Left ventricle myocardium superior (tissue), 1 donor: ENCODE measurements at regions not wholly inside any gene's neighbourhood (a gene's known extent, or its start where the extent isn't known, plus 50 kb on each side); places are given as distances from the start of the nearest gene placed in this dataset.

ENCODE experiments used
- ATAC-seq: fragments of 200-7000 bp; cut with Tn5 transposase; one replicate; pipeline ENCODE4 v1.9.1; 2020; ENCODE audit warnings: mild to moderate bottlenecking, moderate library complexity
- DNase-seq: peaks from one replicate; pipeline ENCODE4 v3.0.0-alpha.2; 2020
- intact Hi-C: fragments of 100-400 bp; cut with micrococcal nuclease; formaldehyde crosslinking; loops from one replicate; pipeline ENCODE4 v1.11.0; 2022
- donor health status: DM: no; HTN: yes; CAD: no; lungs with severe emphysema.

DNA sequence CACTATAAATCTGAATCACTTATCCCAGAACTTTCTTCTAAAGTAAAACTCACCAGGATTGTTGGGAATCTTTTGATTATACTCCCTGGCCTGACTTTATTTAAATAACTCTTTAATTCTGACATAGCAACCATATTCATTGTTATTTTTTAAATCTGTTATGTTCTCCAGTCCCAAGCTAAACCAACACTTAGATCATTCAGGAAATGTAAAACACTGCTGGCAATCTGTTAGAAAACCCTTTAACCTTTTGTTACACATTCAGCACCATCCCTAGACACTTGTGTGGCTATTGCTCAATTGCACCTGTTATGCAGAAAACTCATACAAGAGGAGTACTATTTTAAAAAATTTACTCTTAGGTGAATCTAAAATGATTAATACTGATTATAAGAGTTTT lies 101.8 kb upstream of the NHSL1 start:
- intact Hi-C loops, result no loop called here
- DNase-seq (no peak), ATAC-seq (no peak)

- no peak for DNase-seq
- no peak for ATAC-seq
- intact Hi-C loops, result no loop called here
These were observed 106.7 kb upstream of the NHSL1 start for GRCh38 chr6:138605958-138606357.

- DNase-seq (no peak), ATAC-seq (no peak)
- intact Hi-C loops, result no loop called here
These were observed 108.5 kb upstream of the NHSL1 start for GRCh38 chr6:138607478-138608433.

DNA sequence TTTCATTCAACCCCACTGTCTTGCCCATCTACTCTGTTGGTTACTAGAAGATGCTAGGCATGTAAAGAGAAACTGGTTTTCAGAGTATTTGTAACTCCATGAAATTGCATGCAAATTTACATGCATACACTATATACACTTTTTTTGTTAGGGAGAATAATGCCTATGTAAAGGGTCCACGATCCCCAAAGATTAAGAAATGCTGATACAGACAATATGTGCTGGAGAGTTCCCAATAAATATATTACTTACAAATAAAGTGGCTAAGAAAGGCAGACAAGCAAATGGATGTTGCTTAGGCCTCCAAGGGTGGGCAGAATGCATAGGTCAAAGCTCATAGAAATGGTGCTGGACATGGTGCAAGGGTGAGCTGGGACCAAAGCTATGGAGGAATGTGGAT lies 109.6 kb upstream of the NHSL1 start:
- intact Hi-C loops, result no loop called here
- DNase-seq, result no peak
- no peak for ATAC-seq

DNA sequence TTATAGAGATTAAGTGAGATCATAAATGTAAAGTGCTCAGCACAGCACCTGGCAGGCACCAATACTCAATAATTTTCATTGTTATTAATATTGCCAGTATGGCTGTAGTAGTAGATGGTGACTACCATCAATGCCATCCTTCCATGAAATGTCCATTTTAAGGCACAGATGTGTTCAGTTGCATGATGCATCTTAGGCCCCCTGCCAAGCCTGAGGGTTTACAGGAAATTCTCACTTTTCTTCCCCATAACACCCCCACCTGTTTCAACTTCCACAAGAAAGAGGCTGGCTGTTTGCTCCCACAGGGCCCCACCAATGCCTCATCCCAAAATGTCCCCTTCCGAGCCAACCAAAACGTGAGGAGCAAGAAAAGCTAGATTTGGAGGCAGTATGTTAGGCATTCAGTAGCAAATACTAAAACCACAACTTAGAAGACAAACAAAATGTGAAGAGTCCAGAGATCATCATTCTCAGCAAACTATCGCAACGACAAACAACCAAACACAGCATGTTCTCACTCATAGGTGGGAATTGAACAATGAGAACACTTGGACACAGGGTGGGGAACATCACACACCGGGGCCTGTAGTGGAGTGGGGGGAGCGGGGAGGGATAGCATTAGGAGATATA lies 110.6 kb upstream of the NHSL1 start:
- ATAC-seq (no peak), DNase-seq (no peak)
- intact Hi-C loops, result no loop called here

GRCh38 chr6:138610816-138611215 lies 111.5 kb upstream of the NHSL1 start:
- ATAC-seq, result no peak
- intact Hi-C loops, result no loop called here
- no peak for DNase-seq

DNA sequence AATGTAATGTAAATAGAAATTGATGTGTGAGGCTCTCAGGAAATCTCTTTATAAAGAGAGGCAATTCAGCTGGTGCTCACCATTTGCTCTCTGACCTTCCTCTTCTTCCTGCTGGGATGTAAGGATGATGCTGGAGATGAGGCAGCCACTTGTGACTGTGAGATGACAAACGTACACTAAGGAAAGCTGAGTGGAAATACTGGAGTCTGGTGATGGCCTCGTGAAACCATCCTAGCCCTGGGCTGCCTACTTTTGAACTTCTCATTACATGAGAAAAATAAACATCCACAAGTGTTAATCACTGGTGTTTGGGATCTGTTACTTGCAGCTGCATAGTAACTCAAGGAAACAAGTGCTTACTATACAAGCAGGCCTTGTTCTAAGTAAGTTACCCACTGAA lies 114.9 kb upstream of the NHSL1 start:
- no peak for DNase-seq
- intact Hi-C loops, result no loop called here
- ATAC-seq, result no peak

GRCh38 chr6:138618168-138618567 lies 118.9 kb upstream of the NHSL1 start:
- intact Hi-C loops, result no loop called here
- DNase-seq (no peak), ATAC-seq (no peak)

- ATAC-seq (no peak), DNase-seq (no peak)
- intact Hi-C loops, result no loop called here
These were observed 121.3 kb upstream of the NHSL1 start for GRCh38 chr6:138620630-138621029.

- intact Hi-C loops, result no loop called here
- DNase-seq (no peak), ATAC-seq (no peak)
These were observed 123.7 kb upstream of the NHSL1 start for GRCh38 chr6:138622967-138623366.

DNA sequence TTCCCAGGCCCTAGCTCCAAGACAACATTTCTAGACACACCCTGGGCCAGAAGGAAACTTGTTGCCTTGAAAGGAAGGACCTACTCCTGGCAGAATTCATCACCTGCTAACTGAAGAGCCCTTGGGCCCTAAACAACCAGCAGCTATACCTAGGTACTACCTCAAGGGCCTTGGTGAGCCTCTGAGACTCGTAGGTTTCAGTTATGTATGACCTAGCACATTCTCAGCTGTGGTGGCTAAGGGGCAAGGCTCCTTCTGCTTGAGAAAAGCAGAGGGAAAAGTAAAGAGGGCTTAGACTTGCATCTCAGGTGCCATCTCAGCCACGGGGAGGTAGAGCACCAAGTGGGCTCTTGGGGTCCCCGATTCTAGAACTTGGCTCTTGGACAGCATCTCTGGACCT lies 132.3 kb upstream of the NHSL1 start:
- no peak for DNase-seq
- intact Hi-C loops, result no loop called here
- no peak for ATAC-seq

- intact Hi-C loops, result no loop called here
- ATAC-seq, result no peak
- DNase-seq, result no peak
These were observed 135.7 kb upstream of the CCDC28A start for GRCh38 chr6:138637822-138638221.

DNA sequence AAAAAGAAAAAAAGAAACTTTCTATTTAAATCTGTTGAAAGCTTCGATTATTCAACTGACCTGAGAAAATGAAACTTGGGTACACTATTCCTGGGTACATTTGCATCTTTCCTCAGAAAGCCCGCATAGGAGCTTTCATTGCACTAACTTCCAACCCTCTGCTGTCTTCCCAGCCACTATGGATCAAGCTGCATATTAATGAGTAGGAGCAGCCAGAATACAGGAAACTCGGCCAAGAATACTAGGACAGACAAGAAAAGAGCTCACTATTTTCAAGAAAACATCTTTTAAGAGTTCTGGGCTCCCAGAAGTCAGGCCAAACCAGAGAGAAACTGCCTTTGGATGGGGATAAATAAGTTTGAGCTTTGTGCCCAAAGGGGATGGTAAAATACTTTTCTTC lies 135.0 kb upstream of the CCDC28A start:
- DNase-seq, result no peak
- ATAC-seq, result no peak
- intact Hi-C loops, result no loop called here

DNA sequence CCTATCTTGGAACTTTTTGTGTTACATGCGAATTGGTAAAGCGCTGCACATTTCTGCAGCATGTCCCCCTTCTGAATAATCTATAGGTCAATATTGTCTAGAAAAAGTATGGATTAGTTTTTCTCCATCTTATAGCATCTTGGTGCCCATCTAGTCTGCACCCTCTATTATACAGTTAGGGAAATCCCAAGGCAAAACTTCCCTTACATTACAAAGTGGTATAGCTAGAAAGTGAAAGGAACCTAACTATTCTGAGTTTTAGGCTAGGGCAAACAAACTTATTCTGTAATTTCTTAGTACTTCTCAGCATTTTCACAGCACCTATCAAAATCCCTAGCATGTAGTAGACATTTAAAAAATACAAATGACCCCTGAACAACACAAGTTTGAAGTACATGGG lies 133.5 kb upstream of the CCDC28A start:
- ATAC-seq, result no peak

DNA sequence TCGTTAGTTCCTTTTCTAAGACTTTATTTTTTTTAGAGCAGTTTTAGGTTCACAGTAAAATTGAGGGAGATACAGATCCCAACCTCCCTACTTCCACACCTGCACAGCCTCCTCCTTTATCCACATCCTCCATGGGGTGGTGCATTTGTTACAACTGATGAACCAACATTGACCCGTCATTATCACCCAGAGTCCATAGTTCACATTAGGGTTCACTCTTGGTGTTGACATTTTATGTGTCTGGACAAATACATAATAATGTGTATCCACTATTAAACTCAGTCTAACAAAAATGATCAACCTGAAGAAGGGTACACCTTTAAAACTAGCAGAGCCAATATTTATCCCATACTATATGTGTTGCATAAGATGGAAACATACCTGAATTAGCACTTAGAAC lies 130.4 kb upstream of the CCDC28A start:
- intact Hi-C loops, result no loop called here
- DNase-seq (no peak), ATAC-seq (no peak)

More for the DNA sequence above, 133.5 kb upstream of the CCDC28A start:
- DNase-seq, result no peak
- intact Hi-C loops, result no loop called here

DNA sequence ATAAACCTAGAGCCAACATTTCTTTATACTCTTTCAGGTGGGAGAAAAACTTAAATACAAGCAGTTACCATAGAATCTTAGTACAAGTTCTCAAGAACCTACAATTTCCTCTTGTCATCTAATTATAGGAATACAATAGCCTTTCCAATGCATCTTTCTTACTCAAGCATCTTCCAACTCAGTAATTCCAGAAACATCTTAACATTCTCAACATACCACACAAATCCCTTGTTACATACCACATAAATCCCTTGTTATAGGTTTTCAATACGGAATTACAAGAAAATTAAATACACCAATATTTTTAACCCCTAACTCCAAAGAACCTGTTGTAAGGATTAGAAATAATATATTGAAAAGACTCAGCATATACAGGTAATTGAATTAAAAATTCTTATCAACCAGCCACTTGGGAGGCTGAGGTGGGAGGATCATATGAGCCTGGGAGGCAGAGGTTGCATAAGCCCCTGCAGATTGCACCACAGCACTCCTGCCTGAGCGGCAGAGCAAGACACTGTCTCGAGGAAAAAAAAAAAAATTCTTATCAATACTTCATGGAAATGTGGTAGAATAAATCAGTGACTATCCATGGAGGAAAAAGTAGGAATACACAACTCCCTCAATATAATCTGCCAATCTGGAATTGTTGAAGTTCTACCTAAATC lies 127.5 kb upstream of the CCDC28A start:
- DNase-seq (no peak), ATAC-seq (no peak)
- intact Hi-C loops, result no loop called here

DNA sequence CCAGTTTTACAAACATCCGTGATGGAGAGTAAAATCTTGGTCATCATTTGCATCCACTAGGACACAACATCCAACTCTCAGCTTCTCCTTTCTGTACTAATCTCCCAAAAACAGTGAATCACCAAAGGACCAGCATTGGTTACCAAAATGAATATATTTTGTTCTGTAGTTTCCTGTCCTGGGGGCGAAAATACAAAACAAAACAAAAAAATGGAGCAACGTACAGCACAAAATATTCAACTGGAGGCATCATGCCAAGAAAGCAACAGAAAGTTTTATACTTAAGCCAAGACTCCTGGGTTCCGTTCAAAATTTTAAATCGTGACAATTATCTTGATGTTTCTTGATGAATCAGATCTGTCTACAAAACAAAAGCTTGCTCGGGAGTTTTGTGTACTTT lies 126.6 kb upstream of the CCDC28A start:
- intact Hi-C loops, result no loop called here
- no peak for ATAC-seq
- DNase-seq, result no peak

DNA sequence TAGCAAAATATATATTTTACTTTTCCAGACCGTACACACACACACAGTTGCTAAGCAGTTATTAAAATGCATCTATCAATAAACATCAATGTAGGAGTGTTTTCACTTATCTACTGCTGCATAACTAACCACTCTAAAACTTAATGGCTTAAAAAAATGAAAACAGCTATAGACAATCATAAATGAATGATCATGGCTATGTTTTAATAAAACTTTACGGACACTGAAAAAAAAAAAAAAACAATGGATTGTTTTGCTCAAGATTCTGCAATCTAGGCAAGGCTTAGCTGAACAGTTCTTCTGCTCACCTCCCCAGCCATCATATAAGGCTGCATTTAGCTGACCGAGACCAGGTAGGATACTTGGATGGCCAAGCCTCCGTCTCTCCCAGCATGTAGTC lies 125.4 kb upstream of the CCDC28A start:
- intact Hi-C loops, result no loop called here
- DNase-seq (no peak), ATAC-seq (no peak)

DNA sequence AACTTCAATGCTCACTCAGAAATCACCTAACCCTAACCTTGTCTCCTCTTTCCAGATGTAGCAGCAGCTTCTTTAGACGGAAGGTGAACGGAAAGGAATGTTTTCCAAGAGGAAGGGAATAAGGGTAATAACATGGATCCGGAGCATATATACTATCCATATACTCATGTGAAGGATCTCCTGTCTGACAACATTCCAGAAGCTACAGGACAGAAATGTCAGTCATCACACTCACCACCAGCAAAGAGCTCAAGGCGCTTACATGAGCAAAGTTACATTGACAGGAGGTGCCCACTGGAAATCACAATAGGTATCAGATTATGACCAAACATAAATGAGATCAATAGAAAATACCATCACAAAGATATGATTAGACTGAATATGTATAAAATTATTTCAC lies 122.1 kb upstream of the CCDC28A start:
- ATAC-seq, result no peak
- DNase-seq, result no peak
- intact Hi-C loops, result no loop called here

DNA sequence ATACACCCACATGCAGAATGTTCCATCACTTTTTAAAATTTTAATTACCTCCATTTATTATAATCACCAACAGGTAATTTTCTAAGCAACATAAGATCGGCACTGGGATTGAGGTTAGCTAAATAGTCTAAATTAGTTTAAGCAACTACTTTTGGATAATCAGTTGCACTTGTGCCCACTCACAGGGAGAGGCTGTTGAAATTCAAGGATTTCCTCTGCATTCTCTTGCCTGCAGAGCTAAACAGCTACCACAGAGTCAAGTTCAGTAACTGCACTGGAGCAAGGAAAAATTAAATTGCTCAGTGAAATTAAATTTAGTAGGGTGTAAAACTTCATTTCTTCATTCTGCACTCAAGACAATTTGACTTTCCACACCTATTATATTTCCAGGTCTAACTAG lies 120.7 kb upstream of the CCDC28A start:
- intact Hi-C loops, result no loop called here
- ATAC-seq (no peak), DNase-seq (no peak)
